KG1 (cell line): ENCODE measurements at regions not wholly inside any gene's neighbourhood (a gene's known extent, or its start where the extent isn't known, plus 50 kb on each side); places are given as distances from the start of the nearest gene placed in this dataset.
"Not testable (repeated sequence)": the region's sequence is repeated elsewhere in the genome, so short reads cannot be mapped to it uniquely, and the experiment has no call there.

Experiments
- DNase-seq: peaks from one replicate; lab custom pipeline; 2025; lab: John Stamatoyannopoulos, UW

DNA sequence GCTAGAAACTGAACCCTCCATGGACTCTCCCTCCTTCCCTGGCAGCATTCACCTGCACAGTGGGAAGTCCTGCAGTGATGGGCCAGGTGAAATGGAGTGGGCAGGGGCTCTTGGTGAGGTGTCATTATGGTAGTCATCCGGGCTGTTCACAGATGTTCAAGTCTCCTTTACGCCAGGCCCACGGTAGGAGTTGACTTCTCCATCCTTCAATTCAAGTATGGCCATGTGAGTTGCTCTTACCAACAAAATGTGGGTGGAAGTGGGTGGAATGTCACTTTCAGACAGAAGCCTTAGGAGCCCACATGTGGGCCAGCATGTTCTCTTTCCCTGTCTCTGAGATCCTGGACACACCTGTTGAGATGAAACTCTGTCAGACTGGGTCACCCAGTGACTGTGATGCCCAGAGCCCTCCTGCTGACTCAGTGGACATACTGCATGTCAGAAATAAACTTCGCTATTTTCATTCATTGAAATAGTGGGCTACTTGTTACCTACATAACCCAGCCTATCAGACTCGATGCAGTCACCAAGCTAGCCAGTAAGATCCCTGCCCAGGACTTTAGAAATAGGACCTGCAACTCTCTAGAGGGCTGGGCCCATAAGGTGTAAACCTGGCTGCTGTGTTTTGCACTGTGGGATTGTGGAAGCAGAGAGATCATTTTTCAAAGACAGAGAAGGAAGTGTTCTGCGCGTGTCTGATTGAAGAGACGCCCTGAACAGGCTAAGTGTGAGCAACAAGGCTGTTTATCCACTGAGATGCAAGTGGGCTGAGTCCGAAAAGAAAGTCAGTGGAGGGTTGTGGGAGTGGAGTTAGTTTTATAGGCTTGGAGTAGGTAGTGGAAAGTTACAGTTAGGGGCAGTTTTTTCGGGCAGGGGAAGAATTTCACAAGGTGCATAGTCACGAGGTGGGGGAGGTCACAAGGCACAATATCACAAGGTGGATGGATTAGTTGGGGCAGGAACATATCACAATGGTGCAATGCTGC, 174.4 kb downstream of the TRIM43 start:
- not testable (repeated sequence) for DNase-seq

GRCh38 chr2:95767531-95767930, 175.7 kb downstream of the TRIM43 start:
- not testable (repeated sequence) for DNase-seq

DNA sequence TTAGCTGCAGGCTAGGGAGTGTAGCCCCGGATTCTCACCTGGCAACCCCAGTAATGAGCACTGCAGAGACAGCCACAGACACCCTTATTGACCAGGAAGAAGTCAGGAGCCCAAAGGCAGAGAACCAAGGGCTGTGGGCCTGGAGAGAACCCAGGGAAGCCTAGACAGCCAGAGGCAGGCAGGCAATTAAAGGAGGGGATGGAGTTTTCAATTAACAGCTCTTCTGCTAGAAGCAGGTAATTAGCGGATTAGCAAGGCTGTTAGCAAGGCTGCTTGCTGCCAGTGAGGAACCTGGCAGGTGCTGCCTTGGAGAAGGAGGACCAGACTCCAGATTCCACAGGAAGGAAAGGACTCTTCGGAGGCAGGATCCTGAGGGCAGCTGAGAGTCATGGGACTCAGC, 176.1 kb downstream of the TRIM43 start:
- DNase-seq = not testable (repeated sequence)

DNA sequence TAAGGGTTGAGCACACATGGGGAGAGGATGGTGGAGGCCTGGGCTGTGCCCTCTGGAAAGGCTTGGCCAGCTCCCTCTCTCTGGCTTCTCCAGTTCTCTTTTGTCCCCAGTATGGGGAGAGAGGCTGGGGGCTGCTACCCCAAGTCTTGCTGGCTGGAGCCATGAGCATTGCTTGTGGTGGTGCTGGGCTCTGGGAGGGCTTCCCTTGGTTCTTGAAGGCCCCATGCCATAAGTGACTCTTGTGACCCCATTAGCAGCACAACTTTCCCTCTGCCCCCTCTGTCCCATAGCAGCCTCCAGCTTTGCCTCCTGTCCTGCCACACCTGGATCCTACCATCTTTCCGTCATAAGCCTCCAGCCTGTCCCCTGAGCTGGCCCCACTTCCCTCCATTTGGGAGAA, 177.5 kb downstream of the TRIM43 start:
- not testable (repeated sequence) for DNase-seq

GRCh38 chr2:95770726-95771125, 178.9 kb downstream of the TRIM43 start:
- not testable (repeated sequence) for DNase-seq

GRCh38 chr2:95774322-95775192, 182.8 kb downstream of the TRIM43 start:
- DNase-seq = not testable (repeated sequence)

DNA sequence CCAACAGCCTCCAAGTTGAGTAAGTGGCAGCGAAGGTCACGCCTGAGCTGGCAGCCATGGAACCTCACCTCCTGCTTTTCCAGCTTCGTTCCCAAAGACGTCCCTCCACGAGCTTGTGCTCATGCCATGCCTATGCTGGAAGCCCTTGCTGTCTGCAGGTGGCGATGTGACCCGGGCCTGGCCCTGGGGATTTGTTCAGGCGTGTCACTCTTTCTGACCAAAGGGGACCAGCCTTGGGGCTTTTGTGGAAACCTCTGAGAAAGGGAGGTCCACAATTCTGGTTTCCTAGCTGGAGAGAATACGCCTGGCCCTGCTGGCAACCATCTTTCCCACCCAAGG, 183.4 kb downstream of the TRIM43 start:
- not testable (repeated sequence) for DNase-seq
